GM12873 (cell line): ENCODE measurements at regions not wholly inside any gene's neighbourhood (a gene's known extent, or its start where the extent isn't known, plus 50 kb on each side); places are given as distances from the start of the nearest gene placed in this dataset.

Experiments
- CTCF ChIP-seq: IDR thresholded peaks from 2 replicates; pipeline ENCODE4 v1.5.1; 2012; ENCODE audit warnings: low read depth, mild to moderate bottlenecking, moderate library complexity, low read length, control low read depth; ENCODE audit not compliant: insufficient read depth; ENCODE audit errors: missing control alignments

GRCh38 chr9:80498001-80498555 lies 926.3 kb downstream of the TLE4 start:
- no peak for TF ChIP-seq CTCF

- no peak for TF ChIP-seq CTCF
Observed at GRCh38 chr9:80496901-80497556, 925.3 kb downstream of the TLE4 start.

GRCh38 chr9:80493258-80493657 lies 921.5 kb downstream of the TLE4 start:
- no peak for TF ChIP-seq CTCF

GRCh38 chr9:80492221-80492620 lies 920.5 kb downstream of the TLE4 start:
- no peak for TF ChIP-seq CTCF

GRCh38 chr9:80491086-80491696 lies 919.4 kb downstream of the TLE4 start:
- no peak for TF ChIP-seq CTCF

GRCh38 chr9:80489329-80489728 lies 917.6 kb downstream of the TLE4 start:
- no peak for TF ChIP-seq CTCF

- no peak for TF ChIP-seq CTCF
Observed at GRCh38 chr9:80485420-80486250, 913.9 kb downstream of the TLE4 start.
